Tibial nerve (tissue), 4 donors: ENCODE measurements at regions not wholly inside any gene's neighbourhood (a gene's known extent, or its start where the extent isn't known, plus 50 kb on each side); places are given as distances from the start of the nearest gene placed in this dataset.

Source experiments
- EP300 ChIP-seq, 2 donors: sonication (generic); formaldehyde crosslinking; IDR thresholded peaks; one replicate each; pipeline ENCODE4 v1.6.1; 2017; ENCODE audit warnings: antibody characterized with exemption in 2 of 2, mild to moderate bottlenecking in 1 of 2
- POLR2A ChIP-seq, 2 donors: fragments of 450-650 bp; IDR thresholded peaks; one replicate each; pipeline ENCODE4 v1.6.1; 2017; ENCODE audit warnings: antibody characterized with exemption in 2 of 2, mild to moderate bottlenecking in 2 of 2, moderate library complexity in 2 of 2
- TF ChIP-seq, protein P1 (sequence below), 5 experiments: fragments of 200-600 bp in 3 of 5; fragments of 450-650 bp in 2 of 5; sonication (generic) in 3 of 5; IDR thresholded peaks; one replicate each; pipeline ENCODE4 v1.5.1; 2016 to 2019; ENCODE audit warnings: antibody characterized with exemption in 5 of 5, mild to moderate bottlenecking in 3 of 5, moderate library complexity in 2 of 5

- TF ChIP-seq EP300 (IDR thresholded peaks at IDR 0.05) (no peak), POLR2A (IDR thresholded peaks at IDR 0.05) (no peak)
- TF ChIP-seq, protein P1, sequence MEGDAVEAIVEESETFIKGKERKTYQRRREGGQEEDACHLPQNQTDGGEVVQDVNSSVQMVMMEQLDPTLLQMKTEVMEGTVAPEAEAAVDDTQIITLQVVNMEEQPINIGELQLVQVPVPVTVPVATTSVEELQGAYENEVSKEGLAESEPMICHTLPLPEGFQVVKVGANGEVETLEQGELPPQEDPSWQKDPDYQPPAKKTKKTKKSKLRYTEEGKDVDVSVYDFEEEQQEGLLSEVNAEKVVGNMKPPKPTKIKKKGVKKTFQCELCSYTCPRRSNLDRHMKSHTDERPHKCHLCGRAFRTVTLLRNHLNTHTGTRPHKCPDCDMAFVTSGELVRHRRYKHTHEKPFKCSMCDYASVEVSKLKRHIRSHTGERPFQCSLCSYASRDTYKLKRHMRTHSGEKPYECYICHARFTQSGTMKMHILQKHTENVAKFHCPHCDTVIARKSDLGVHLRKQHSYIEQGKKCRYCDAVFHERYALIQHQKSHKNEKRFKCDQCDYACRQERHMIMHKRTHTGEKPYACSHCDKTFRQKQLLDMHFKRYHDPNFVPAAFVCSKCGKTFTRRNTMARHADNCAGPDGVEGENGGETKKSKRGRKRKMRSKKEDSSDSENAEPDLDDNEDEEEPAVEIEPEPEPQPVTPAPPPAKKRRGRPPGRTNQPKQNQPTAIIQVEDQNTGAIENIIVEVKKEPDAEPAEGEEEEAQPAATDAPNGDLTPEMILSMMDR (IDR thresholded peaks at IDR 0.05): no peak
Observed at GRCh38 chr4:92047209-92047875, 256.4 kb upstream of the GRID2 start.
